C4-2B (cell line): ENCODE measurements at regions not wholly inside any gene's neighbourhood (a gene's known extent, or its start where the extent isn't known, plus 50 kb on each side); places are given as distances from the start of the nearest gene placed in this dataset.

ENCODE experiments used
- ZFX ChIP-seq: fragments of 450-650 bp; IDR thresholded peaks from 2 replicates; pipeline ENCODE4 v1.6.1; 2017
- TF ChIP-seq, protein P1 (sequence below): fragments of 450-650 bp; conservative IDR thresholded peaks from 2 replicates; pipeline ENCODE4 v1.5.1; 2017; ENCODE audit warnings: mild to moderate bottlenecking

DNA sequence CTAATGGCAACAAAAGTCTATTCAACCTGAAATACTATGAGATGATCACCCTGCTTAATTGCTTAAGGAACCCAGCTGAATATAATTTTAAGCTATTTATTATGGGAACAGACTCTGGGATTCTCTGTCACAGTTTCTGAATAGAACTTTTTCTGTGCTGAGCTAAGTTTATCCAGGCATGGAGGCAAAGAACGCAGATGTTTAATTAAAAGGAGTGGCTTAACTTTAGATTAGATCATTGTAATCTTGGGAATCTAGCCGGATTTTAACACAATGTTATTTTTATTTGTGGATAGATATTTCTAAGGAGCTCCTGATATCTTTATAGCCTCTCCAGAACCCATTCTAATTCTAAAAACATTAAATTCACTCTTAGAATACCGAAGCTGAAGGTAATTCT is 353.4 kb downstream of the STIM2 start:
- TF ChIP-seq, protein P1, sequence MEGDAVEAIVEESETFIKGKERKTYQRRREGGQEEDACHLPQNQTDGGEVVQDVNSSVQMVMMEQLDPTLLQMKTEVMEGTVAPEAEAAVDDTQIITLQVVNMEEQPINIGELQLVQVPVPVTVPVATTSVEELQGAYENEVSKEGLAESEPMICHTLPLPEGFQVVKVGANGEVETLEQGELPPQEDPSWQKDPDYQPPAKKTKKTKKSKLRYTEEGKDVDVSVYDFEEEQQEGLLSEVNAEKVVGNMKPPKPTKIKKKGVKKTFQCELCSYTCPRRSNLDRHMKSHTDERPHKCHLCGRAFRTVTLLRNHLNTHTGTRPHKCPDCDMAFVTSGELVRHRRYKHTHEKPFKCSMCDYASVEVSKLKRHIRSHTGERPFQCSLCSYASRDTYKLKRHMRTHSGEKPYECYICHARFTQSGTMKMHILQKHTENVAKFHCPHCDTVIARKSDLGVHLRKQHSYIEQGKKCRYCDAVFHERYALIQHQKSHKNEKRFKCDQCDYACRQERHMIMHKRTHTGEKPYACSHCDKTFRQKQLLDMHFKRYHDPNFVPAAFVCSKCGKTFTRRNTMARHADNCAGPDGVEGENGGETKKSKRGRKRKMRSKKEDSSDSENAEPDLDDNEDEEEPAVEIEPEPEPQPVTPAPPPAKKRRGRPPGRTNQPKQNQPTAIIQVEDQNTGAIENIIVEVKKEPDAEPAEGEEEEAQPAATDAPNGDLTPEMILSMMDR, result no peak
- TF ChIP-seq ZFX, result no peak
